Activated naive CD8-positive, alpha-beta T cell treated with anti-CD3 and anti-CD28 coated beads, Interleukin-2, amount 10 ng/mL, durations not matched to agents 7 days and 5 days (primary cell): ENCODE measurements at regions not wholly inside any gene's neighbourhood (a gene's known extent, or its start where the extent isn't known, plus 50 kb on each side); places are given as distances from the start of the nearest gene placed in this dataset.

Source experiments
- ATAC-seq: fragments of 150-1000 bp; cut with Tn5 transposase; one replicate; pipeline ENCODE4 v1.10.0; 2021; ENCODE audit warnings: low read depth, moderate library complexity
- POLR2A ChIA-PET: fragments of 350-600 bp; sonication (Branson Sonifier 250); formaldehyde crosslinking; loops from one replicate; lab custom pipeline; 2021; ENCODE audit warnings: antibody characterized with exemption; lab: Charles Lee
- DNase-seq: peaks from one replicate; pipeline ENCODE4 v3.0.0; 2021
- H3K27ac Mint-ChIP-seq: one replicate; pipeline ENCODE4 v1.8.0; 2022; ENCODE audit warnings: mild to moderate bottlenecking, mixed read lengths
- H3K27me3 Mint-ChIP-seq: one replicate; pipeline ENCODE4 v1.8.0; 2022; ENCODE audit warnings: mild to moderate bottlenecking, moderate library complexity, mixed read lengths
- H3K36me3 Mint-ChIP-seq: one replicate; pipeline ENCODE4 v1.8.0; 2021; ENCODE audit warnings: mild to moderate bottlenecking, mixed read lengths
- H3K4me1 Mint-ChIP-seq: one replicate; pipeline ENCODE4 v1.8.0; 2021; ENCODE audit warnings: mixed read lengths
- H3K4me3 Mint-ChIP-seq: one replicate; pipeline ENCODE4 v1.8.0; 2022; ENCODE audit warnings: mild to moderate bottlenecking, moderate library complexity, mixed read lengths
- H3K9me3 Mint-ChIP-seq: one replicate; pipeline ENCODE4 v1.8.0; 2021; ENCODE audit warnings: mixed read lengths

GRCh38 chr17:63349478-63350000, 96.6 kb downstream of the CYB561 start:
- Mint-ChIP-seq H3K27ac (no peak overlapping the region), H3K36me3 (peaks cover 2% of the 10 kb centered on the region), H3K27me3 (no peaks in the 10 kb centered on the region), H3K9me3 (no peaks in the 10 kb centered on the region), H3K4me1 (no peaks in the 10 kb centered on the region), H3K4me3 (no peak overlapping the region)
- DNase-seq (no peak), ATAC-seq (no peak)
- POLR2A ChIA-PET, result no interaction called here

GRCh38 chr17:63350364-63350763, 95.7 kb downstream of the CYB561 start:
- ATAC-seq (no peak), DNase-seq (no peak)
- Mint-ChIP-seq H3K27ac (no peak overlapping the region), H3K4me3 (no peak overlapping the region), H3K4me1 (no peaks in the 10 kb centered on the region), H3K9me3 (no peaks in the 10 kb centered on the region), H3K27me3 (no peaks in the 10 kb centered on the region), H3K36me3 (peaks cover 2% of the 10 kb centered on the region)
- POLR2A ChIA-PET, result no interaction called here

DNA sequence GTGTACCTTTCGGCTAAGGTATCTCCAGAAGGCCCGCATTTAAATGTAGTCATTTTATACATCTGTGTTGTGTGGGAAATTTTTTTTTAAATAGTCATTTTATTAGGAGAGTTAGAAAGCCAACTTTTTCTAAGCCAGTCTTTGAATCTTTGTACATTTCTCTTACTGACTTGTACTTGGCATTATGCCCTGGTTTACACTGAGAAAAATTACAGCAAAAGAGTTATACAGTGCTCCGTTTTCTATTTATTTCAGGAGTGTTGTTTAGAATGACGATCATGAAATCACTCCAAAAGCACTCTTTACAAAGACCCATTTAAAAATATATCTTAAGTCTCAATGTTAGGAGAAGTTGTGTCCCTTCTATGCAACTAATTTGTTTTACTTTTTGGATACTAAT, 91.8 kb downstream of the CYB561 start:
- ATAC-seq, result no peak
- POLR2A ChIA-PET, result no interaction called here
- peaks cover 2% of the 10 kb centered on the region for H3K36me3 Mint-ChIP-seq
- H3K27ac Mint-ChIP-seq, result no peak overlapping the region
- no peak overlapping the region for H3K4me3 Mint-ChIP-seq
- no peaks in the 10 kb centered on the region for H3K9me3 Mint-ChIP-seq
- DNase-seq, result no peak
- no peaks in the 10 kb centered on the region for H3K27me3 Mint-ChIP-seq
- no peaks in the 10 kb centered on the region for H3K4me1 Mint-ChIP-seq

DNA sequence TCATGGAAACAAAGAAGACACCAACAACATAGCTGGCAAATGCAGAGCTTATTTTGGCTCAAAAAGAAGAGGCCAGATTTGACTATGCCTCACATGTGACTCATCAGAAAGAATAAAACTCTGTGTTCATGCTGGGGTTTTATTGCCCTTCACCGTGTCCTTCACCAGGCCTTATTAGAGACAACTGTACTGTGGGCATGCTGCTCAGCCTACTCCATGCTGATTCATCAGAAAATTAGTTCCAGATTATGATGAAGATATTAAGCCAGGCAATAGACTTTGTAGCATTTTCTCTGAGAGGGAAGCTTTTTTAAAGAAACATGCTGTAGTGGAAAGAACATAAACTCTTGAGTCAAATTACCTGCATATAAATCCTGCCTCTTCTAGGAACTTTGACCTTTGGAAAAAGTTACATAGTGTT, 89.8 kb downstream of the CYB561 start:
- Mint-ChIP-seq H3K9me3 (no peaks in the 10 kb centered on the region), H3K36me3 (peaks cover 2% of the 10 kb centered on the region), H3K4me3 (no peak overlapping the region), H3K4me1 (no peaks in the 10 kb centered on the region), H3K27me3 (no peaks in the 10 kb centered on the region), H3K27ac (no peak overlapping the region)
- DNase-seq, result no peak
- POLR2A ChIA-PET, result no interaction called here
- ATAC-seq, result no peak

- DNase-seq (no peak), ATAC-seq (no peak)
- Mint-ChIP-seq H3K4me1 (no peaks in the 10 kb centered on the region), H3K4me3 (no peak overlapping the region), H3K27ac (no peak overlapping the region), H3K27me3 (no peaks in the 10 kb centered on the region), H3K36me3 (peaks cover 3% of the 10 kb centered on the region), H3K9me3 (peaks cover 2% of the 10 kb centered on the region)
- POLR2A ChIA-PET, result no interaction called here
Observed at GRCh38 chr17:63358111-63358839, 87.8 kb downstream of the CYB561 start.

- Mint-ChIP-seq H3K36me3 (peaks cover 2% of the 10 kb centered on the region), H3K4me3 (no peak overlapping the region), H3K4me1 (no peaks in the 10 kb centered on the region), H3K9me3 (peaks cover 2% of the 10 kb centered on the region), H3K27me3 (no peaks in the 10 kb centered on the region), H3K27ac (no peak overlapping the region)
- DNase-seq (no peak), ATAC-seq (no peak)
- POLR2A ChIA-PET, result no interaction called here
Observed at GRCh38 chr17:63358956-63359355, 87.2 kb downstream of the CYB561 start.

- ATAC-seq, result no peak
- no peak for DNase-seq
- no peak overlapping the region for H3K27ac Mint-ChIP-seq
- H3K36me3 Mint-ChIP-seq, result peaks cover 2% of the 10 kb centered on the region
- H3K4me1 Mint-ChIP-seq, result no peaks in the 10 kb centered on the region
- no peak overlapping the region for H3K4me3 Mint-ChIP-seq
- no peaks in the 10 kb centered on the region for H3K27me3 Mint-ChIP-seq
- peaks cover 2% of the 10 kb centered on the region for H3K9me3 Mint-ChIP-seq
- POLR2A ChIA-PET, result no interaction called here
Observed at GRCh38 chr17:63361182-63361581, 84.9 kb downstream of the CYB561 start.

DNA sequence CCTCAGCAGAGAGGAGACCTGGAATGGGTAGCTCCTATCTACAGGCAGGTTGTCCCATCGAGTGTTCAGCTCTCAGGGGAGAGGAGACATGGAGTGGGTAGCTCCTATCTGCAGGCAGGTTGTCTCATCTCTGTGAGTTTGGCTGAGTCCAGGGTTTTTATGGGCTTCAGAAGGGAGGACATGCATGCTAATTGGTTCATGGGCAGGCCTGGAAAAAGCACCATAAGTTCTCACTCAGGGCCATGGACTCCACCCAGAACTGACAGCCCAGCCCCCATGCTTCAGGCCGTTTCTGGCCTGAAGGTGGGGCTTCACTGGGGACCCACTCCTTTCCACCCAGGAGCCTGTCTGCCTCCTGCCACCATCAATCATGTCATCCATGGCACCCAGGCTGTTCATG, 84.0 kb downstream of the CYB561 start:
- ATAC-seq (no peak), DNase-seq (no peak)
- POLR2A ChIA-PET, result no interaction called here
- peaks cover 2% of the 10 kb centered on the region for H3K36me3 Mint-ChIP-seq
- no peak overlapping the region for H3K27ac Mint-ChIP-seq
- H3K27me3 Mint-ChIP-seq, result no peaks in the 10 kb centered on the region
- peaks cover 2% of the 10 kb centered on the region for H3K9me3 Mint-ChIP-seq
- no peaks in the 10 kb centered on the region for H3K4me1 Mint-ChIP-seq
- H3K4me3 Mint-ChIP-seq, result no peak overlapping the region

- H3K4me1 Mint-ChIP-seq, result no peaks in the 10 kb centered on the region
- H3K27ac Mint-ChIP-seq, result no peak overlapping the region
- POLR2A ChIA-PET, result no interaction called here
- H3K4me3 Mint-ChIP-seq, result no peak overlapping the region
- no peaks in the 10 kb centered on the region for H3K27me3 Mint-ChIP-seq
- H3K9me3 Mint-ChIP-seq, result peaks cover 2% of the 10 kb centered on the region
- DNase-seq (no peak), ATAC-seq (no peak)
- H3K36me3 Mint-ChIP-seq, result peaks cover 2% of the 10 kb centered on the region
Observed at GRCh38 chr17:63364387-63364786, 81.7 kb downstream of the CYB561 start.

- peaks cover 2% of the 10 kb centered on the region for H3K9me3 Mint-ChIP-seq
- H3K27ac Mint-ChIP-seq, result no peak overlapping the region
- DNase-seq (no peak), ATAC-seq (no peak)
- no peaks in the 10 kb centered on the region for H3K27me3 Mint-ChIP-seq
- H3K4me3 Mint-ChIP-seq, result no peak overlapping the region
- H3K36me3 Mint-ChIP-seq, result peaks cover 2% of the 10 kb centered on the region
- no peaks in the 10 kb centered on the region for H3K4me1 Mint-ChIP-seq
- POLR2A ChIA-PET, result no interaction called here
Observed at GRCh38 chr17:63364944-63365343, 81.2 kb downstream of the CYB561 start.

GRCh38 chr17:63365366-63366240, 80.5 kb downstream of the CYB561 start:
- no peak for ATAC-seq
- H3K9me3 Mint-ChIP-seq, result peaks cover 2% of the 10 kb centered on the region
- peaks cover 2% of the 10 kb centered on the region for H3K36me3 Mint-ChIP-seq
- no peak overlapping the region for H3K27ac Mint-ChIP-seq
- no peaks in the 10 kb centered on the region for H3K27me3 Mint-ChIP-seq
- no peaks in the 10 kb centered on the region for H3K4me1 Mint-ChIP-seq
- no peak overlapping the region for H3K4me3 Mint-ChIP-seq
- POLR2A ChIA-PET, result no interaction called here
- DNase-seq, result no peak

DNA sequence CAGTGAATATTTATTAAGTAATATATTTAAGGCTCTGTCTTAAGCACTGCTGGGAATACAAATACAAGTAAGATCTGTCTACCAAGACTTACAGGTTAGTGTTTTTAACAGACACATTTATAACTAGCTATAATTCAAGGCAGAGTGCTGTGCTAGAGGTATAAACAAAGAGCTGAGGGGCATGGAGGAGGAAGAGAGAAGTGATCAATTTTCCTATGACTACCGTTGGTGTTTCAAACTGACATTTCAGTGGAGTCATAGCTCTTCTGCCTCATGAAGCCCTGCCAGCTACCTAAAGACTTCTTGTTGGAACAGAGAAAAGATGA, 79.9 kb downstream of the CYB561 start:
- POLR2A ChIA-PET, result no interaction called here
- Mint-ChIP-seq H3K36me3 (peaks cover 2% of the 10 kb centered on the region), H3K27me3 (no peaks in the 10 kb centered on the region), H3K9me3 (peaks cover 2% of the 10 kb centered on the region), H3K4me1 (no peaks in the 10 kb centered on the region), H3K27ac (no peak overlapping the region), H3K4me3 (no peak overlapping the region)
- DNase-seq (no peak), ATAC-seq (no peak)

- DNase-seq (no peak), ATAC-seq (no peak)
- H3K36me3 Mint-ChIP-seq, result no peaks in the 10 kb centered on the region
- H3K4me1 Mint-ChIP-seq, result no peaks in the 10 kb centered on the region
- no peak overlapping the region for H3K4me3 Mint-ChIP-seq
- H3K27me3 Mint-ChIP-seq, result no peaks in the 10 kb centered on the region
- H3K27ac Mint-ChIP-seq, result no peak overlapping the region
- POLR2A ChIA-PET, result no interaction called here
- no peaks in the 10 kb centered on the region for H3K9me3 Mint-ChIP-seq
Observed at GRCh38 chr17:63369233-63369632, 76.9 kb downstream of the CYB561 start.

DNA sequence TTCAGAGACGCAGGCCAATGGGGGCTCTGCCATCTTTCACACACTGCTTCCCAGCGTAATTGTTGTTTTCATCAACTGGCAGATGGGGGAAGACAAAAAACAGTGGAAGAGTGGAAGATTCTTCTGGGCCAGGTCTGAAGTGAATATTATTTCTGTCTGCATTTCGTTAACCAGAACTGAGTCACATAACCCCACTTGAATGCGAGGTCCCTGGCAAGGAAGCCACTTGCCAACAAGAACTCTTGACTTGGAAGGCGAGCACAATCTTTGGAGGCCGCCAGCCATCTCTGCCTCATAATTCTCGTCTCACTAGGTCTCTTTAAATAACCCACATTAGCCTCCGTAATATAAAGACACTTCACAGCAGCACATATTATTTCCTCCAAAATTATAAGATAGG, 75.4 kb downstream of the CYB561 start:
- Mint-ChIP-seq H3K4me3 (no peak overlapping the region), H3K4me1 (no peaks in the 10 kb centered on the region), H3K27ac (no peak overlapping the region), H3K9me3 (no peaks in the 10 kb centered on the region), H3K36me3 (no peaks in the 10 kb centered on the region), H3K27me3 (no peaks in the 10 kb centered on the region)
- DNase-seq (no peak), ATAC-seq (no peak)
- POLR2A ChIA-PET, result interaction anchor here (0.7 kb wide), 1 partner anchor 53 kb away, joined by 3 read pairs; no protein-coding TSS in a partner anchor
